ENCODE measurements at regions not wholly inside any gene's neighbourhood (a gene's known extent, or its start where the extent isn't known, plus 50 kb on each side); places are given as distances from the start of the nearest gene placed in this dataset.

DNA sequence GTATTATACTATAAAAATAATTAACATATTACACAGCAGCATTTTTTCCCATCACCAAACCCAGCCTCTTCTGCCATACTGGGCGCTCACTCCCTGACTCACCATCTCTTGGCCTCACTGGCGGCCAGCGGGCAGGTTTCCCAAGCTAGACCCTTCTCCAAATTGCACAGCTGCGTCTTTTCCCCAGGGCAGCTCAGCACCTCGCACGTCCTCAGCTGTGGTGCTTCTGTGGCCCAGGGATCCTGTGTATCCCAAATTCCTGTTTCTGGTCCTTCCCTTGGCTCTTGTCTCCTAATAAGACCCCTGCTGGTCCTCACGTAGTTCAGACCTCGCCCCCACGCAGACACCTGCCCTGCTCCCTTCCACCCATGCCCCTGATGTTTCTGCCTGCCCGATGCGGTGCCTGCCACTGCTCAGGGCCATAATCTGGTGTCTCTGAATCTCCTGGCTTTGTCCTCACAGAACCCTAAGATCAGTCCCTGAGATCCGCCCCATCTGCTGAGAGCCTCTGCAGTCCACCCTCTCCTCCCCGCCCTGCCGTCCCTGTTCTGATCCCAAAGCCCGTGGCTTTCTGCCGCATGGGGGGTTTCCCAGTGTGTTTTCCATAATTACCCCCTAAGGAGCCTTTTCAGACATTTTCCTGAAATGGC is 290.1 kb downstream of the TCERG1L start:
- TF ChIP-seq POLR2AphosphoS5 (IDR thresholded peaks at IDR 0.05; ENCODE audit: low read depth, low read length) (no peak), CTCF (IDR thresholded peaks at IDR 0.05) (no peak)
- TF ChIP-seq, protein P1, sequence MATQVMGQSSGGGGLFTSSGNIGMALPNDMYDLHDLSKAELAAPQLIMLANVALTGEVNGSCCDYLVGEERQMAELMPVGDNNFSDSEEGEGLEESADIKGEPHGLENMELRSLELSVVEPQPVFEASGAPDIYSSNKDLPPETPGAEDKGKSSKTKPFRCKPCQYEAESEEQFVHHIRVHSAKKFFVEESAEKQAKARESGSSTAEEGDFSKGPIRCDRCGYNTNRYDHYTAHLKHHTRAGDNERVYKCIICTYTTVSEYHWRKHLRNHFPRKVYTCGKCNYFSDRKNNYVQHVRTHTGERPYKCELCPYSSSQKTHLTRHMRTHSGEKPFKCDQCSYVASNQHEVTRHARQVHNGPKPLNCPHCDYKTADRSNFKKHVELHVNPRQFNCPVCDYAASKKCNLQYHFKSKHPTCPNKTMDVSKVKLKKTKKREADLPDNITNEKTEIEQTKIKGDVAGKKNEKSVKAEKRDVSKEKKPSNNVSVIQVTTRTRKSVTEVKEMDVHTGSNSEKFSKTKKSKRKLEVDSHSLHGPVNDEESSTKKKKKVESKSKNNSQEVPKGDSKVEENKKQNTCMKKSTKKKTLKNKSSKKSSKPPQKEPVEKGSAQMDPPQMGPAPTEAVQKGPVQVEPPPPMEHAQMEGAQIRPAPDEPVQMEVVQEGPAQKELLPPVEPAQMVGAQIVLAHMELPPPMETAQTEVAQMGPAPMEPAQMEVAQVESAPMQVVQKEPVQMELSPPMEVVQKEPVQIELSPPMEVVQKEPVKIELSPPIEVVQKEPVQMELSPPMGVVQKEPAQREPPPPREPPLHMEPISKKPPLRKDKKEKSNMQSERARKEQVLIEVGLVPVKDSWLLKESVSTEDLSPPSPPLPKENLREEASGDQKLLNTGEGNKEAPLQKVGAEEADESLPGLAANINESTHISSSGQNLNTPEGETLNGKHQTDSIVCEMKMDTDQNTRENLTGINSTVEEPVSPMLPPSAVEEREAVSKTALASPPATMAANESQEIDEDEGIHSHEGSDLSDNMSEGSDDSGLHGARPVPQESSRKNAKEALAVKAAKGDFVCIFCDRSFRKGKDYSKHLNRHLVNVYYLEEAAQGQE (IDR thresholded peaks at IDR 0.05; ENCODE audit: insufficient read depth in 1 of 2, low read depth in 2 of 2, low read length in 1 of 2) = no peak
